ENCODE measurements at regions not wholly inside any gene's neighbourhood (a gene's known extent, or its start where the extent isn't known, plus 50 kb on each side); places are given as distances from the start of the nearest gene placed in this dataset.

GRCh38 chr18:1657876-1658275, 753.2 kb downstream of the ADCYAP1 start:
- intact Hi-C loops (cut with micrococcal nuclease), result loop anchor here (10.0 kb wide), 1 partner anchor 793 kb away; no protein-coding TSS in a partner anchor
- no peak overlapping the region for H3K4me2 ChIP-seq (ENCODE audit: low read length)
- H3K9me3 ChIP-seq (ENCODE audit: control insufficient read depth in 1 of 2, insufficient read depth in 1 of 2, low read depth in 1 of 2, low read length in 2 of 2), result no peaks in the 10 kb centered on the region
- TF ChIP-seq POLR2A (IDR thresholded peaks at IDR 0.05; ENCODE audit: borderline replicate concordance, extremely low read depth, insufficient read depth, insufficient read length) (no peak), JUND (IDR thresholded peaks at IDR 0.05) (no peak), EGR1 (IDR thresholded peaks at IDR 0.05; ENCODE audit: low read depth) (no peak), POLR2AphosphoS5 (IDR thresholded peaks at IDR 0.05; ENCODE audit: low read depth, low read length) (no peak), SRF (IDR thresholded peaks at IDR 0.05; ENCODE audit: low read depth) (no peak), EZH2 (IDR thresholded peaks at IDR 0.05) (no peak), RAD21 (IDR thresholded peaks at IDR 0.05; ENCODE audit: low read depth) (no peak)
- TF ChIP-seq, protein P1, sequence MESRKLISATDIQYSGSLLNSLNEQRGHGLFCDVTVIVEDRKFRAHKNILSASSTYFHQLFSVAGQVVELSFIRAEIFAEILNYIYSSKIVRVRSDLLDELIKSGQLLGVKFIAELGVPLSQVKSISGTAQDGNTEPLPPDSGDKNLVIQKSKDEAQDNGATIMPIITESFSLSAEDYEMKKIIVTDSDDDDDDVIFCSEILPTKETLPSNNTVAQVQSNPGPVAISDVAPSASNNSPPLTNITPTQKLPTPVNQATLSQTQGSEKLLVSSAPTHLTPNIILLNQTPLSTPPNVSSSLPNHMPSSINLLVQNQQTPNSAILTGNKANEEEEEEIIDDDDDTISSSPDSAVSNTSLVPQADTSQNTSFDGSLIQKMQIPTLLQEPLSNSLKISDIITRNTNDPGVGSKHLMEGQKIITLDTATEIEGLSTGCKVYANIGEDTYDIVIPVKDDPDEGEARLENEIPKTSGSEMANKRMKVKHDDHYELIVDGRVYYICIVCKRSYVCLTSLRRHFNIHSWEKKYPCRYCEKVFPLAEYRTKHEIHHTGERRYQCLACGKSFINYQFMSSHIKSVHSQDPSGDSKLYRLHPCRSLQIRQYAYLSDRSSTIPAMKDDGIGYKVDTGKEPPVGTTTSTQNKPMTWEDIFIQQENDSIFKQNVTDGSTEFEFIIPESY (IDR thresholded peaks at IDR 0.05; ENCODE audit: extremely low read depth, insufficient replicate concordance, low read length), result no peak
- H3K9ac ChIP-seq (ENCODE audit: low read length), result no peak overlapping the region
- ChIA-PET CTCF (interaction anchor here (0.7 kb wide), 1 partner anchor 9 kb away, joined by 3 read pairs; no protein-coding TSS in a partner anchor), POLR2A (no interaction called here), RAD21 (ENCODE audit: low non-redundant PET in 1 of 2, low total read pairs in 2 of 2, uncharacterized antibody in 2 of 2, unreplicated experiment in 2 of 2) (no interaction called here)
- ATAC-seq (no peak), DNase-seq (ENCODE audit: low read depth, low spot score) (no peak)
- H3K9me2 ChIP-seq (ENCODE audit: insufficient read depth), result no peaks in the 10 kb centered on the region
- no TSS peak for BruUV-seq (replicated peaks)
- H2AFZ ChIP-seq (ENCODE audit: low read depth, low read length, poor library complexity, severe bottlenecking), result no peak overlapping the region
- peaks cover 12% of the 10 kb centered on the region; the same call in 1 of the 2 replicates for H3K27me3 ChIP-seq (ENCODE audit: insufficient read depth, low read length)
- H4K20me1 ChIP-seq (ENCODE audit: insufficient read depth), result no peaks in the 10 kb centered on the region
- no peaks in the 10 kb centered on the region for H3K79me2 ChIP-seq (ENCODE audit: insufficient read depth, low read length)
- no peaks in the 10 kb centered on the region for H3K4me1 ChIP-seq (ENCODE audit: control insufficient read depth in 1 of 2, insufficient read depth in 2 of 2, low read length in 2 of 2)
- no peak overlapping the region for H3K4me3 ChIP-seq (replicated peaks in 1 of 2; ENCODE audit: low read depth in 1 of 2, low read length in 2 of 2)
- no peak overlapping the region for H3K27ac ChIP-seq (ENCODE audit: low read depth, low read length)
- H3K36me3 ChIP-seq (ENCODE audit: control insufficient read depth in 1 of 2, insufficient read depth in 2 of 2, low read length in 2 of 2), result no peaks in the 10 kb centered on the region

- Histone ChIP-seq H3K27me3 (ENCODE audit: insufficient read depth, low read length) (peaks cover 8% of the 10 kb centered on the region; the same call in 1 of the 2 replicates), H2AFZ (ENCODE audit: low read depth, low read length, poor library complexity, severe bottlenecking) (no peak overlapping the region), H3K4me2 (ENCODE audit: low read length) (no peak overlapping the region)
- no peak for TF ChIP-seq SIN3A (IDR thresholded peaks at IDR 0.05; ENCODE audit: low read depth)
- TF ChIP-seq EZH2 (IDR thresholded peaks at IDR 0.05), result no peak
- TF ChIP-seq SP1 (IDR thresholded peaks at IDR 0.05; ENCODE audit: low read depth), result no peak
- no peak for TF ChIP-seq TCF7L2 (IDR thresholded peaks at IDR 0.05; ENCODE audit: borderline replicate concordance, extremely low read depth, insufficient read depth, insufficient read length)
- TF ChIP-seq, protein P2, sequence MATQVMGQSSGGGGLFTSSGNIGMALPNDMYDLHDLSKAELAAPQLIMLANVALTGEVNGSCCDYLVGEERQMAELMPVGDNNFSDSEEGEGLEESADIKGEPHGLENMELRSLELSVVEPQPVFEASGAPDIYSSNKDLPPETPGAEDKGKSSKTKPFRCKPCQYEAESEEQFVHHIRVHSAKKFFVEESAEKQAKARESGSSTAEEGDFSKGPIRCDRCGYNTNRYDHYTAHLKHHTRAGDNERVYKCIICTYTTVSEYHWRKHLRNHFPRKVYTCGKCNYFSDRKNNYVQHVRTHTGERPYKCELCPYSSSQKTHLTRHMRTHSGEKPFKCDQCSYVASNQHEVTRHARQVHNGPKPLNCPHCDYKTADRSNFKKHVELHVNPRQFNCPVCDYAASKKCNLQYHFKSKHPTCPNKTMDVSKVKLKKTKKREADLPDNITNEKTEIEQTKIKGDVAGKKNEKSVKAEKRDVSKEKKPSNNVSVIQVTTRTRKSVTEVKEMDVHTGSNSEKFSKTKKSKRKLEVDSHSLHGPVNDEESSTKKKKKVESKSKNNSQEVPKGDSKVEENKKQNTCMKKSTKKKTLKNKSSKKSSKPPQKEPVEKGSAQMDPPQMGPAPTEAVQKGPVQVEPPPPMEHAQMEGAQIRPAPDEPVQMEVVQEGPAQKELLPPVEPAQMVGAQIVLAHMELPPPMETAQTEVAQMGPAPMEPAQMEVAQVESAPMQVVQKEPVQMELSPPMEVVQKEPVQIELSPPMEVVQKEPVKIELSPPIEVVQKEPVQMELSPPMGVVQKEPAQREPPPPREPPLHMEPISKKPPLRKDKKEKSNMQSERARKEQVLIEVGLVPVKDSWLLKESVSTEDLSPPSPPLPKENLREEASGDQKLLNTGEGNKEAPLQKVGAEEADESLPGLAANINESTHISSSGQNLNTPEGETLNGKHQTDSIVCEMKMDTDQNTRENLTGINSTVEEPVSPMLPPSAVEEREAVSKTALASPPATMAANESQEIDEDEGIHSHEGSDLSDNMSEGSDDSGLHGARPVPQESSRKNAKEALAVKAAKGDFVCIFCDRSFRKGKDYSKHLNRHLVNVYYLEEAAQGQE (IDR thresholded peaks at IDR 0.05; ENCODE audit: low read depth), result no peak
- TF ChIP-seq, protein P1 (IDR thresholded peaks at IDR 0.05; ENCODE audit: extremely low read depth, insufficient replicate concordance, low read length), result no peak
Observed at GRCh38 chr18:1658908-1659566, 754.4 kb downstream of the ADCYAP1 start.

More at GRCh38 chr18:1658908-1659566, 754.4 kb downstream of the ADCYAP1 start:
- no peaks in the 10 kb centered on the region for H3K79me2 ChIP-seq (ENCODE audit: insufficient read depth, low read length)
- intact Hi-C loops (cut with micrococcal nuclease), result loop anchor here (10.0 kb wide), 1 partner anchor 794 kb away; no protein-coding TSS in a partner anchor
- ChIA-PET RAD21 (ENCODE audit: low non-redundant PET in 1 of 2, low total read pairs in 2 of 2, uncharacterized antibody in 2 of 2, unreplicated experiment in 2 of 2) (no interaction called here), POLR2A (no interaction called here), CTCF (no interaction called here)
- H4K20me1 ChIP-seq (ENCODE audit: insufficient read depth), result no peaks in the 10 kb centered on the region
- no peaks in the 10 kb centered on the region for H3K4me1 ChIP-seq (ENCODE audit: control insufficient read depth in 1 of 2, insufficient read depth in 2 of 2, low read length in 2 of 2)
- no TSS peak for BruUV-seq (replicated peaks)
- H3K9me2 ChIP-seq (ENCODE audit: insufficient read depth), result no peaks in the 10 kb centered on the region
- H3K36me3 ChIP-seq (ENCODE audit: control insufficient read depth in 1 of 2, insufficient read depth in 2 of 2, low read length in 2 of 2), result no peaks in the 10 kb centered on the region
- H3K27ac ChIP-seq (ENCODE audit: low read depth, low read length), result no peak overlapping the region
- no peak overlapping the region for H3K9ac ChIP-seq (ENCODE audit: low read length)
- no peak overlapping the region for H3K4me3 ChIP-seq (replicated peaks in 1 of 2; ENCODE audit: low read depth in 1 of 2, low read length in 2 of 2)
- H3K9me3 ChIP-seq (ENCODE audit: control insufficient read depth in 1 of 2, insufficient read depth in 1 of 2, low read depth in 1 of 2, low read length in 2 of 2), result no peaks in the 10 kb centered on the region
- DNase-seq (ENCODE audit: low read depth, low spot score) (no peak), ATAC-seq (no peak)
